GM21447 (cell line): ENCODE measurements at regions not wholly inside any gene's neighbourhood (a gene's known extent, or its start where the extent isn't known, plus 50 kb on each side); places are given as distances from the start of the nearest gene placed in this dataset.
A peak's percentile ranks its signal among the peaks of the same experiment; 100 is the strongest.
"Not testable (repeated sequence)": the region's sequence is repeated elsewhere in the genome, so short reads cannot be mapped to it uniquely, and the experiment has no call there.

Source experiments
- ATAC-seq: cut with Tn5 transposase; IDR thresholded peaks from one replicate; pipeline ENCODE4 v1.9.1; 2021; ENCODE audit not compliant: unreplicated experiment

- no peak for ATAC-seq
These were observed 72.3 kb upstream of the SH3RF1 start for GRCh38 chr4:169342906-169343564.

DNA sequence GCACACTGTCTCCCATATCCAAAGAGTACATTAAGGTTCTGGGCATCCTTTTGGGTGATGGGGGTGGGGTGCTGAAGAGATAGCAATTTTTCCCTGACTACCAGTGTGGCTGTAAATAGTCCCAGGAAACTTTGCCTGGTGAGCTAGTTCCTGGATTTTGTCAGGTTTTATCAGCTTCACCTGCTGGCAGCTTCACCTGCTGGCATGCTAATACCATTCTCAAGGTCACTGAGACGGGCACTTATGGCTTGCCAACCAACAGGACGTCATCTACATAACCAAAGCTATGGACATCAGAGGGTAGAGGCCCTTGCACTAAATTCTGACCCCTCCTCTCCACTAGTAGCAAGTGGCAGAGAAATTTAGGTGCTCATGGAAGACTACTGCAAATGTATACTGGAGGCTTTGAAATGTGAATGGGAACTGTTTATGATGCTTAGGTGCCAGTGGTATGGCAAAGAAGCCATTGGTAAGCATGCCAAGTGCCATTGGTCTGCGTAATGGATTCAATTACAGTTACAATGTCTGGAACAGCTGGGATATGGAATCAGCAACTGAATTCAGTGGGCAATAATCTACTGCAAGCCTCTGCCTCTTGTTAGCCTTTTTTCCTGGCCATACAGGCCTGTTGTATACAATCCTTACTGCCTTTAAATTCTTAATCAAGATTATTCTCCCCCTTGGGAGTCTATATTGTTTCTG, 71.6 kb upstream of the SH3RF1 start:
- no peak for ATAC-seq

DNA sequence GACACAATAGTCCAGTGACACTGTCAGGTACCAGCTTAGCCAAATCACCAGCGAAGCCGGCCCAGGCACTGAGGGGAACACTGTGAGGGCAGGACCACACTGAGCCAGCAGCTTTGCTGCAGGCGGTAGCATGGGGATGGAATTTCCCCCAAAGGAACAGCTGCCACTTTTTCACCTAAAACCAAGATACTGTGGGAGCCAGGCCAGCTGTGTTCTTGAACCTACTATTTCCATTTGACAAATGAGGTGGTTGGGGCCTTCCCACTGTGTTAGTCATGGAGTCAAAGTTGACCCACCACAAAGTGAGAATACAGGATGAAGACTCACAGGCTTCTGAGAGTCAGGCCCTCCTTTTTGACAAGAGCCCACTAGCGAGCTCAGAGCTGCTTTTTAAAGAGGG, 70.7 kb upstream of the SH3RF1 start:
- ATAC-seq, result peak; percentile 65

GRCh38 chr4:169340834-169341233, 70.1 kb upstream of the SH3RF1 start:
- peak; percentile 12 for ATAC-seq

- ATAC-seq, result no peak
These were observed 67.5 kb upstream of the SH3RF1 start for GRCh38 chr4:169338241-169338640.

- no peak for ATAC-seq
These were observed 66.8 kb upstream of the SH3RF1 start for GRCh38 chr4:169337510-169337909.

- no peak for ATAC-seq
These were observed 64.6 kb upstream of the SH3RF1 start for GRCh38 chr4:169335331-169335730.

DNA sequence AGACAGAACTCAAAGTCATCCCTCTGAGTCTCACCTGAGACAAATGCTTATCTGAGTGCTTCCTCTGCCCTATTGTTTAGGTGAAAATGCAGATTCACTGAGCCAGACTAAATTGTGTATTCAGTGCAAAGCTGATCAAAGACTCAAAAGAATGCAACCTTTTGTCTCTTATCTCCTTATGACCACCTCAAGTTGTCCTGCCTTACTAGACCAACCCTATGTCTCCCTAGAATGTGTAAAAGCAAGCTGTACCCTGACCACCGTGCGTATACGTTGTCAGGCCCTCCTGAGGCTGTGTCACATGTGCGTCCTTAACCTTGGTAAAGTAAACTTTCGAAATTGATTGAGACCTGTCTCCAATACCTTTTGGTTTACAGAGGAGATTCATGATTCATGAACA, 63.6 kb upstream of the SH3RF1 start:
- no peak for ATAC-seq

DNA sequence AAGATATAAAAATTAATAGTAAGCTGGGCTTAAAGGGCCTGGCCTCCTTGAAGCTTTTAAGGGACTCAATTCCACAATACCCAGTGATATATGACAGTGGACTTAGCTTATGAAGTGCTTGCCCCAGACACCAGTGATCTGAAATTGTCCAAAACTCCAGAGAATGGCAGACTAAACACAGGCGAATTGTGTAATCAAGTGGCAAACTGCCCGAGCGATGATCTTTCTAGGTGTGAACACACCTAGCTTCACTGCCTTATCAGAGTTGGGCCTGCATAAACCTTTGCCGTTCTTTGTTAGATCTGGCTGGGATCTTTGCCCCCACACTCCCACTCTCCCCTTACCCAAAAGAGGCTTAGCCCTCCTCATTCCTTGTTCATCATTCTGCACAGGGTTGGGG, 62.5 kb upstream of the SH3RF1 start:
- ATAC-seq, result no peak

- ATAC-seq, result no peak
These were observed 61.8 kb upstream of the SH3RF1 start for GRCh38 chr4:169332583-169332982.

- no peak for ATAC-seq
These were observed 60.1 kb upstream of the SH3RF1 start for GRCh38 chr4:169330811-169331210.

- no peak for ATAC-seq
These were observed 59.3 kb upstream of the SH3RF1 start for GRCh38 chr4:169330095-169330494.

DNA sequence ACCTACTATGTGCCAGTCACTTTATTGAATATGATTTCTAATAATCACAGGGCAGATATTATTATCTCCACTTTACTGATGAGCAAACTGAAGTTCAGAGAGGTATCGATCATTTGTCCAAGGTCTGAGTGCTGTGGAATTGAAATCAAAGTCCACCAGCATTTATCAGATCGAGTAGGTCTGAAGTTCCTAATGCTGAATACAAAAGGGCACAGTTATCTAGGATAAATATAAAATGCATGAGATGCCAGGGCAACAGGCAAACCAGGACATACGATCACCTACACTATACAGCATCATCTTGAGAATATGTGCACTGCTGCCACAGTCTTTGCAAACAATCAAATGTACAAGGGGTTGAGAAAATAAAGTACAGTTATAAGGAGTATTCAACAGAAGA, 57.2 kb upstream of the SH3RF1 start:
- no peak for ATAC-seq

DNA sequence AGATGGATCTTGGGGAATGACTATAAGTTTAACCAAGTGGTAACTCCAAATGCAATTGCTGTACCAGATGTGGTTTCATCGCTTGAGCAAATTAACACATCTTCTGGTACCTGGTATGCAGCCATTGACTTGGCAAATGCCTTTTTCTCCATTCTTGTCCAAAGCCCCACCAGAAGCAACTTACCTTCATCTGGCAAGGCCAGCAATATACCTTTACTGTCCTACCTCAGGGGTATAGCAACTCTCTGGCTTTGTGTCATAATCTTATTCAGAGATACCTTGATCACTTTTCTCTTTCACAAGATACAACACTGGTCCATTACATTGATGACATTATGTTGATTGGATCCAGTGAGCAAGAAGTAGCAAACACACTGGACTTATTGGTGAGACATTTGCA, 53.2 kb upstream of the SH3RF1 start:
- not testable (repeated sequence) for ATAC-seq

GRCh38 chr4:169322833-169323232, 52.1 kb upstream of the SH3RF1 start:
- not testable (repeated sequence) for ATAC-seq
